HTR-8/SVneo (cell line): ENCODE measurements at regions not wholly inside any gene's neighbourhood (a gene's known extent, or its start where the extent isn't known, plus 50 kb on each side); places are given as distances from the start of the nearest gene placed in this dataset.
"Not testable (repeated sequence)": the region's sequence is repeated elsewhere in the genome, so short reads cannot be mapped to it uniquely, and the experiment has no call there.

ENCODE experiments used
- DNase-seq: peaks from one replicate; pipeline ENCODE4 v3.0.0; 2011; ENCODE audit warnings: low spot score, mixed read lengths; ENCODE audit not compliant: insufficient read length
- FAIRE-seq: peaks from 2 replicates; lab custom pipeline; 2011; peaks lifted over from hg19 to GRCh38; lab: Jason Lieb, UNC

DNA sequence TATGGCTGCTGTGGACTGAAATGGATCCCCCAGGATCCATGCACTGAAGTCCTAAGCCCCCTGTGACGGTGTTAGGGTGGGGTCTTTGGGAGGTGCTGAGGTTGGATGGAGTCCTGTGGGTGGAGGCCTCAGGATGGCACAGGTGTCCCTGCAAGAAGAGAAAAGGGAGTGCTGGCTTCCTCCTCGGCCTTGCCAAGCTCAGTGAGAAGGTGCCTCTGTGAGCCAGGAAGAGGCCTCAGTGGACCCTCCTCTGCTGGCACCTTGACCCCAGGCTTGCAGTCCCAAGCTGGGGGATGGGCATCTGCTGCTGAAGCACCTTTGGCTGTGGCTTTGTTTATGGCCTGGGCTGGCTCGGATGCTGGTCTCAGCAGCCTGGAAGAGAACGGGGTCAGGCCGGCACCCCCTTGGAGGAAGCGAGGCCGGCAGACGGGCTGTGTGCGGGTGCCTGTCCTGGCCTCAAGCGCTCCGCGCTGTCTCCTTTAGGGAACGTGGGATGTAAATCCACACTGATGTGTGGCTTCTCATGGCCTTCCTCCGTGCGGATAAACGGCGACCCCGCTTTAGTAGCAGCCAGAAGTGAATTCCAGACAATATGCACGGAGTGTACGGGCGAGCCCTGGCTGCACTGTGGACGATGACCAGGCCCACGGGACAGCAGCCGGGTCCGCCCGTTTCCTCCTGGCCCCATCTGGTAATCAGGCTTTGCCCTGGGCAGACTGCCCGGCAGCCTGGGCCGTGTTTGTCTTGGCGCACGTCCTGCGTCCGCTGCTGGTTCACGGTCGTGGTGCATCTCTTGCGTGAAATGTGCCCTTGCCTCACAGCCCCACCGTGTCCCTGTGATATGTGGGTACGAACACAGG, 182.6 kb downstream of the ERMARD start:
- FAIRE-seq (no peak), DNase-seq (no peak)

DNA sequence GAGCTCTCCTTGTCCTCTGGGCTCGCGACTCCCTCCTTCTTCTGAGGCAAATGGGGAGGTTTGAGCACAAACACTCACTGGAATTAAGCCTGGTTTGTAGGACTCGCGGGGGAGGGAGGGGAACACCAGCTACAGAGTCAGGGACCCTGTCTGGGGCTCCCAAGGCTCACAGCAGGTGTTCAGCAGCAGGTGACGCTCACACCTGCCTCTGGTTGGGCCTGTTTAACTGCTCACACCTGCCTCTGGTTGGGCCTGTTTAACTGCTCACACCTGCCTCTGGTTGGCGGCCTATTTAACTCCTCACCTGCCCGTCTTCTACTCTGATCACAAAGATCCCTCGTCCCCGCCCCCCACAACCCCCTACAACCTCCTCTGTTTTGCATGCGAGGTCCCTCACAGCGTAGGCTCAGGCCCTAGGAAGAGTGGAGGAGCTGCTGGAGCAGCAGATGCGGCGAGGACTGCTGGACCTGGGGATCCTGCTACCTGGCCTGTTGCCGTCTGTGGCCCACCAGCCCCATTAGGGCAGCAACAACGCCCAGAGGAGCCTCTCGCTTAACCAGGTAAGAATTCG, 181.9 kb downstream of the ERMARD start:
- no peak for DNase-seq
- no peak for FAIRE-seq

DNA sequence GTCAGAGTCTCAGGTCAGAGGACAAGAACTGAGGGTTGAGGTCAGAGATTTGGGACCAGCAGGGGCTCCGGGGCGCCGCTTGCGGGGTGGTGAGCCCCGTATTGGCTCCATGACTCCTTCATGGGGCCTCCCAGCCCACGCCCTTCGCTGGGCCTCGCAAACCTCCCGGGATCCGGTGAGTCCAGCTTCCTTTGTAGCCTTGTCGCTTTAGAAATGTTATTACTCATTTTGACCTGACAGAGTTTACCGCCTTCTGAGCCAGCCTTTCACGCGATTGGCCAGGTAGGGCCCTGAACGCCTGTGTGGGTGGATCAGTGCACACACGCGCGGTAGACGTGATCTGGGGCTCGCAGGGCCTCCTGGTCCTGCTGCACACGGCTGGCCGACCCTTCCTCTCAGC, 181.1 kb downstream of the ERMARD start:
- no peak for FAIRE-seq
- DNase-seq = no peak

DNA sequence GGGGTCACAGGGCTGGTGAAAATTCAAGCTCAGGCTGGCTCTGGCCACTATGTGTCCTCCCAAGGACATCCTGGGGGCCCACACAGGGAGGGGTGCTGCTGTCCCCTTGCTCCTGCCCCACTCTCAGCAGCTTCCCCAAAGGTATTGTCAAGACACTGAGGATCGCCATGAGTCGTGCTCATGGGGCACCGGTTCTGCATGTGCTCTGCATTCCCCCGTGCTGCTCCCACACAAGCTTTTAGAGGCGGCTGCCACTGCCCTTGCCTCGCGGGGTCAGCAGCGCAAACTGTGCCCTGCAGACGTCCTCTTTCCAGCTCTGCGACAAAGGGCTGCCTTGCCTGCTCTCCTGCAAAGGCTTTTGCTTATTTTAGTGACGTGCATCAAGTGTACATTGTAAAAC, 179.8 kb downstream of the ERMARD start:
- FAIRE-seq (no peak), DNase-seq (no peak)

DNA sequence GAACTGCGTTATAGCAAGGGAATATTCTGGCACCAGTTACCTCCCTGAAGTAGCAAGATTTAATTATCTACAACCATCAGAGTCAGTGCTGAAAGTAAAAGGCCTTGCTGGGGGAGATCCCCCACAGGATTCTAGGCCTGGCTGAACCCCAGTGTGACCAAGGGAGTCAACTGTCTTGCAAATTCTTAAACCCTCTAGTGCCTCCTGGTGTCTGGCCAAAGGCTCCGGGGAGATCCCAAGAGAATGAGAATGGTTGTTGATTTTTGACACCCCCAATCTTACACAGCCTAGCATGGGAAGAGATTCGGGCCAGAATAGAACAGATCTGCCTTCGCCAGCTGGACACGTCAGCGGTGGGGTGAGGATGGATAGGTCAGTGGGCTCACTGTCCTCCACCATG, 179.4 kb downstream of the ERMARD start:
- DNase-seq = no peak
- FAIRE-seq = no peak

DNA sequence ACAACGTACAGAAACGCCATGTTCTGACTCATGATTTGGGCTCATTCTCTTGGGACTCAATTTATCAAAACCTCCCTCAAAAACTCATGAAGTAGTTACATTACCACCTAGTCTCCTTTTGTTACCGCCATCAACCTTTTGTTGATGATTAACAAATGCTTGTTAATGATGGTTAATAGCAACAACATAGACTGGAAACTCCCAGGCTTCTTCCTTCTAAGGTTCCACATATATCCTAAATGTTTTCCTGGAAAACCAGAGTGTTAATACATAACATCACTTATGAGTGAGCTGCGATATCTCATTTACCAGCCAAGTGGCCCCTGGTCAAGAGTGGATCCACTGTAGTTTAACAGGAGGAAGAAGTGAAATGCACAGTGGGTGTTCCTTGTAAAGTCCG, 176.3 kb downstream of the ERMARD start:
- DNase-seq (no peak), FAIRE-seq (no peak)

DNA sequence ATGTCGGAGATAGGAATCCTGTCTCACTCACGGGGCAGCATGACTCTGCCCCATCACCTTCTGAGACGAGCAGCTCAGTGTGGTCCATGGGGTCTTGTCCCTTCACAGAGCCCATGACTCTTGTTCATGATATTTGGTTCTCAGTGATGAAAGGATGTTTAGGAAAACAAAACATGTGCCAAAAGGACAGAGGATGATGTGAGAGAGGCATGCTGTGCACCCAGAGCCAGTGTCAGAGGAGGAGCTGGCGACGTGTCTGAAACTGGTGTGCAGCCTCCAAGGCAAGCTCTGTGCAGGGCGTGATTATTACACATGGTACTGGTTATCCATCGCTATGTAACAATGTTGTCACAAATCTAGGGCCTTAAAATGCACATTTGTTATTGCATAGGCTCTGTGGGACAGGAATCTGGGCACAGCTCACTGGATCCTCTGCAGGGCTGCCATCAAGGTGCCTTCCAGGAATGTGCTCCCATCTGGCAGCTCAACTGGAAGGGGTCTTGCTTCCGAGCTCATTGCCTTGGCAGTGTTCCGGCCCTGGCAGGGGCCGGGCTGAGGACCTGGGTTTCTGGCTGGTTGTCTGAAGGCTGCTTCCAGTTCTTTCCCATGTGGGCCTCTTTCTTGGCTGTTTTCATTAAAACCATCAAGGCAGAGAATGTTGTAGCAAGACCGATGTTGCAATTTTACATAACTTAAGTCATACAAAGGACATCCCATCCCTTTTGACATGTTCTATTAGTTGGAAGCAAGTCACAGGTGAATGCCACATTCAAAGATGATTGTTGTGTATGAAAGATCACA, 175.4 kb downstream of the ERMARD start:
- no peak for DNase-seq
- no peak for FAIRE-seq

DNA sequence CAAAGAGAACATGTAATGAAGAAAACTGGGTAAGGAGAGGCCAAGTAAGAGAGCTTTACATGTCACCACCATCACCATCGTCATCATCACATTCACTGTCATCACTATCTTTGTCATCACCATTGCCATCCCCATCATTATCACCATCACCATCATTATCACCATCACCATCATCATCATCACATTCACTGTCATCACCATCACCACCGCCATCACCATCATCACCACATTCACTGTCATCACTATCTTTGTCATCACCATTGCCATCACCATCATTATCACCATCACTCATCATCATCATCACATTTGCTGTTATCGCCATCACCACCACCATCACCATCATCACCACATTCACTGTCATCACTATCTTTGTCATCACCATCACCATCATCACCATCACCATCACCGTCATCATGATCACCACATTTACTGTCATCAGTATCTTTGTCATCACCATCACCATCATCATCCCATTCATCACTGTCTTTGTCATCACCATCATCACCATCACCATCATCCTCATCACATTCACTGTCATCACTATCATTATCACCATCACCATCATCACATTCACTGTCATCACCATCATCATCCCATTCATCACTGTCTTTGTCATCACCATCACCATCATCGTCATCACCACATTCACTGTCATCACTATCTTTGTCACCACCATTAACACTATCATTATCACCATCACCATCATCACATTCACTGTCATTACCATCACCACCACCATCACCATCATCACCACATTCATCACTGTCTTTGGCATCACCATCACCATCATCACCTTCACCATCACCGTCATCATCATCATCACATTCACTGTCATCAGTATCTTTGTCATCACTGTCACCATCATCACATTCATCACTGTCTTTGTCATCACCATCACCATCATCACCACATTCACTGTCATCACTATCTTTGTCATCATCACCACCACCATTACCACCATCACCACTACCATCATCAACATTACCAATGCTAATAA, 172.3 kb downstream of the ERMARD start:
- FAIRE-seq (no peak), DNase-seq (no peak)

DNA sequence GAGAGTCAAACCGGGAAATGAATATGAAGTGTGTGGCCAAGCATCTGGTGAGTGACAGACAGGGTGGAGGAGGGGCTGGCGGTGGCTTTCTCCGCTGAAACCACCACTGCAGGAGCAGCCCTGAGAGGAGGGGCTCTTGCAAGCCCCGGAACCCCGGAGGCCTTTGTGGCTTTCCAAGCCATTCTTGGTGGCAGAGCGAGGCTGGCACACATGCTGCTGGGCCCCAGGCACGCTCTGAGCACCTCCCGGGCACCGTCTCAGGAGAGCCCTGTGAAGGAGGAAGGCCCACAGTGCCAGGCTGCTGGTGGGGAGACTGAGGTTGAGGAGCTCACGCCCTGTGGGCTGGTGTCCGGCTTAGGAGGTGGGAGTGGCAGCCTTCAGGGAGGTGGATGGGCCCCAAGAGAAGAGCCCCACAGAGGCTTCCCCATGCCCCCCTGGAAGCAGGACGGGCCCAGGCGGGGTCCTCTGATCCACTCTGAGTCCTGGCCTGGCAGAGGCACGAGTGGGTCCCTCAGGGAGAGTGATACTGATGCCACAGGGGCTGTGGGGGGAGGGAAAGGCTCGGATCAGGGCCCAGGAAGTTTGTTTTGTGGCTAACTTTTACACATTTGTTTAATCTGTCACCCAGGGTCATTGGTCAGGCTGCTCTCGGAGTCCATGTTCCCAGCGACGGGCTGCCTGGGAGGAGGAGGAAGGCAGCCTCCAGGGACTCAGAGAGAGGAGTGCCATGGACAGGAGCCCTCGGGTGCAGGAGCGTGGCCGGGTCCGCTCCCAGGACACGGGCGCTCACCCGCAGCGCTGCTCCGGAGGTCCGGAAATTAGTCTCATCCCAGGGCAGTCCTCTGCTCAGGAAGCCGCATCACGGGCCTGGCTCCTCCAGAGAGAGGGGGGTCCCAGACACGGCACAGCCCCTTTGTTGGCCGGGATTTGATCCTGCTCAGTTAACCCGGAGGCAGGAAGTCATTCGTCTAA, 170.7 kb downstream of the ERMARD start:
- DNase-seq (no peak), FAIRE-seq (no peak)

DNA sequence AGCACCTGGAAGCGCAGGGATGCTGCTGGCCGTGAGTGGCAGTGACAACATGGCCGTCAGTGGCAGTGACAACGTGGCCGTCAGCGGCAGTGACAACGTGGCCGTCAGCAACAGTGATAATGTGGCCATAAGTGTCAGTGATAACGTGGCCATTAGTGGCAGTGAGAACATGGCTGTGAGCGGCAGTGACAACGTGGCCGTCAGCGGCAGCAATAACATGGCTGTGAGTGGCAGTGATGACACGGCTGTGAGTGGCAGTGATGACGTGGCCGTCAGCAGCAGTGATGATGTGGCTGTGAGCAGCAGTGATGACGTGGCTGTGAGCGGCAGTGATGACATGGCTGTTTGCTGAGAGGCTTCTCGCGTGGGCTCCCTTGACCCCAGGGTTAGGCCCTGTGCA, 169.8 kb downstream of the ERMARD start:
- FAIRE-seq (no peak), DNase-seq (no peak)

DNA sequence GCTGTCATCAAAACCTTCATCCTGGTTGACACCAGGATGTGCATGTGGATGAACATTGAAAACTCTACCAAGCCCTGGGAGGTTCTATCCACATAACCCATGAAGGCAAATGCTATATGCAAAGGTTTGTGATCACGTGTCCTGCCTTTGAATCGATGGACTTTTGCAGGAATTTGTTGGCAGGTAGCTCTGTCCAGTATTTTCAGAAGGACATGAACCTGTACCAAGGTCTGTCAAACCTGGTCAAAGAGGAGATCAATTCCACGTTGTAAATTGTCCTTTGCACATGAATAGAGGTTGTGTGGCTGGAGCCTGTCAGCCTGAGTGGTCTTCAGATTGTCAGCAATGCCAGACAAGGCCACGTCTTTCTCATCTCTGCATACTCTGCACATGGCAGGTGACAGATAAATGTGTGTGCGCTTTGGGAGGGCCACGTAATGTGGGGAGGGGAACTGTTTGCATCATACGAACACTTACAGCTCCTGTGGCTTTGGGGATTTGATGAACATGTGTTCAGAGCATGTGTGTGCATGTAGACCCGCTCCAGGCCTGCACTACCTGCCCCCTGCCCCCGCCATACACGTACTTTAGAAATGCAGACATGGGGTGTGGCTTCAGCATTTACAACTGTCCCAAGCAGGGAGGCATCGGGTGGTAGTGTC, 169.1 kb downstream of the ERMARD start:
- no peak for FAIRE-seq
- DNase-seq = no peak

DNA sequence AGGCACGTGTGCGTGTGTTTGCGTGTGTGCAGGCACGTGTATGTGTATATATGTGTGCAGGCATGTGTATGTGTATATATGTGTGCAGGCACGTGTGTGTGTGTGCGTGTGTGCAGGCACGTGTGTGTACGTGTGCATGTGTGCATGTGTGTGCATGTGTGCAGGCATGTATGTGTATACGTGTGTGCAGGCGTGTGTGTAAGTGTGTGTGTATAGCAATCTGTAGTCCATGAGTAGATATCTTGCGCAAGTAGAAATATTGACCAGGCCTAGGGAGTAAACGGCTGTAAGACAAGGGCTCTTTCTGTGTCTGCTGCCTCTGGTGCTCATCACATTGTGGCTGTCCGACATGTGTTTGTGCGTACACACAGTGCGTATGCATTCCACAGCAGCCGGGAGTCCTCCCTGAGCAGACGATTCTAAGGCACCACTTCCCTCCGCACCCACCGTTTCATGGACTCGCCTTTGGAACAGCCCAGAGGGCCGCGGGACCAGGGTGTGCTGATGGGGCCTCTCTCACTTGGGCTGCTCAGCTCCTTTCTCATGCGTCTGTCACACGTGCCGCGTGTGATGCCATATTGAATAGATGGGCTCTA, 167.6 kb downstream of the ERMARD start:
- DNase-seq (no peak), FAIRE-seq (no peak)

DNA sequence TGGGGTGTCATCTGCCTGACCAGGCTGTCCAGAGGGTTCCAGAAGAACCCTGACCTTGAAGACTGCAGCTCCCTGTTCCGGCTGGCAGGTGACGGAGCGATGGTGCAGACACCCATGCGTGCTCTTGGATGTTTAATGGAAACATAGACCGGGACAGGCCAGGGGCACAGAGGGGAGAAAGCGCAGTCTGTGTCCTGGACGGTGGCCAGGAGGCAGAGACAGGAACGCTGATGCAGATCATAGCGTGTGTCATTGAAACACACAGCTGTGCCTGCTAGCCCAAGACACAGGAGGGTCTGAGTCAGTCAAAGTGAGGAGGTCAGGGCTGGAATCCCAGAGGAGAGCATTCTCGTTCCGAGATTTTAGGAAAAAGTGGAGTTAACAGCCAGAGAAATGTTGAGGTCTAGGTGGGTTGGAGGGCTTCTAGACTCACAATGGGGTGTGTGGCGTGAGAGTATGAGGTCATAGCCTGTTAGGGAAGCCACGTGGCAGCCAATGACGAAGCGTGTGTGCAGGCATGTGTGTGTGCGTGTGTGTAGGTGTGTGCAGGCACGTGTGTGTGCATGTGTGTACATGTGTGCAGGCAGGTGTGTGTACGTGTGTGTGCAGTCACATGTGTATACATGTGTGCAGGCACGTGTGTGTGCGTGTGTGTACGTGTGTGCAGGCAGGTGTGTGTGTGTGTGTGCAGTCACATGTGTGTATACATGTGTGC, 167.0 kb downstream of the ERMARD start:
- no peak for DNase-seq
- no peak for FAIRE-seq

DNA sequence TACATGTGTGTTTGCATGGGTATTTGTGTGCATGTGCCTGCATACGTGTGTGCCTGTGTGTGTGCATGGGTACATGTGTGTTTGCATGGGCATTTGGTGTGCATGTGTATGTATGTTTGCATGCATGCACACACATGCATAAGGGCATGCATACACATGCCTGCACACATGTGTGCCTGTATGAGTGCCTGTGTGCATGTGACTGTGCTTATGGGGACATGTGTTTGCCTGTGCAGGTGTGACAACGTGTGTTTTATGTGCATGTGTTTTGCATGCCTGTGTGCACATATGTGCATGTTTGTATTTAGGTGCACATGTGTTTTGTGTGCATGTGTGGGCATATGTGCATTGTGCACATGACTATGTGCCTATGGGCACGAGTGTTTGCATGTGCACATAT, 165.7 kb downstream of the ERMARD start:
- FAIRE-seq (no peak), DNase-seq (no peak)

DNA sequence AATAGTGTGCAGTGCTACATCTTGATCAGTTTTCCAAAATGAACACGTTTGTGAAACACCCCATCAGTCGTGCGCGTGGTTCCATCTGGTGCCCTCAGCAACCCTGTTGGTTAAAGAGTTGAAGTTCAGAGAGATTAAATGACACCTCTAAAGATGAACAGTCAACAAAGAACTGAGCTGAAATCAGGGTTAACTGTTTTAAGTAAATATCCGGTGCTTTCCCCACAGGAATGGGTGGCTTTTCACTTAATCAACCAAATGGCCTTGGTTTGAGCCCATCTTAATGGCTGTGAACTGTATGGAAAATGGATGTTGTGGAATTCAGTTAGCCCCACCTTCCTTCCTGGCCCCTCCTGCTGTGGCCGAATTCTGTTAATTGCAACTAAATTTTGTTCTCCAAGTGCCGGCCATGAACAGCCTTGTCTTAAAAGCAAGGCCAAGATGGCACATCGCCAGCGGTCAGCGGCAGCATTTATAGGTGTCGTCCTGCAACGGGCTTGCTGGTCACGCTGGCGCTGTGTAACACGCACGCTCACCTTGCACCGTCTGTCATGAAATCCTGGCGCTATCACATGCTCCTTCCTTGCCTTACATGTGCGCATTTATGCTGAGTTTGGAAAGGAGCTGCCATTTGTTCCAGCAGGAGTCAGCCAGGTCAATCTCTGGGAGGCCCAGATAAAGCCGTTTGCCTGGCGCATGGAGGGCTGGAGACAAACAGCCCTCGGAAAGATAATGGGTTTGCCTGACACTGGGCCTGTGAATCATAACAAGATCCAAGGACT, 164.5 kb downstream of the ERMARD start:
- no peak for FAIRE-seq
- DNase-seq = no peak

DNA sequence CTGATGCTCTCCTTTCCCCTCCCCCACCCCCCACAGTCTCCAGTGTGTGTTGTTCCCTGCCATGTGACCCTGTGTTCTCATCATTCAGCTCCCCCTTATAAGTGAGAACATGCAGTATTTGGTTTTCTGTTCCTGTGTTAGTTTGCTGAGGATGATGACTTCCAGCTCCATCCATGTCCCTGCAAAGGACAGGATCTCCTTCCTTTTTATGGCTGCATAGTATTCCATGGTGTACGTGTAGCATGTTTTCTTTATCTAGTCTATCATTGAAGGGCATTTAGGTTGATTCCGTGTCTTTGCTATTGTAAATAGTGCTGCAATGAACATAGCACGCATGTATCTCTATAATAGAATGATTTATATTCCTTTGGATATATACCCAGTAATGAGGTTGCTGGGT, 162.3 kb downstream of the ERMARD start:
- FAIRE-seq, DNase-seq: not testable (repeated sequence)
